PC-9 (cell line): ENCODE measurements at regions not wholly inside any gene's neighbourhood (a gene's known extent, or its start where the extent isn't known, plus 50 kb on each side); places are given as distances from the start of the nearest gene placed in this dataset.

ENCODE experiments used
- CTCF ChIP-seq: fragments of 200-600 bp; sonication (generic); conservative IDR thresholded peaks from 2 replicates; pipeline ENCODE4 v1.6.1; 2017; ENCODE audit warnings: mixed run types, antibody characterized with exemption, mild to moderate bottlenecking, moderate library complexity
- EZH2 ChIP-seq: fragments of 200-600 bp; sonication (generic); IDR thresholded peaks from 2 replicates; pipeline ENCODE4 v1.8.0; 2017; ENCODE audit warnings: antibody characterized with exemption, low read depth

- no peak for TF ChIP-seq CTCF
- no peak for TF ChIP-seq EZH2
These were observed 717.3 kb downstream of the MRPL39 start for GRCh38 chr21:24890021-24890420.
